Calu3 (cell line): ENCODE measurements at regions not wholly inside any gene's neighbourhood (a gene's known extent, or its start where the extent isn't known, plus 50 kb on each side); places are given as distances from the start of the nearest gene placed in this dataset.
"Not testable (repeated sequence)": the region's sequence is repeated elsewhere in the genome, so short reads cannot be mapped to it uniquely, and the experiment has no call there.

Experiments
- BruUV-seq: library from RNA; stranded (reverse); fragments of 400-500 nt; replicated peaks from 2 replicates; lab custom pipeline; 2021; lab: Mats Ljungman, UMichigan
- CTCF ChIA-PET: fragments of 300-600 bp; sonication (Branson Sonifier 250); formaldehyde crosslinking; loops from one replicate; lab custom pipeline; 2022; ENCODE audit warnings: antibody characterized with exemption; lab: Charles Lee
- DNase-seq: peaks from one replicate; pipeline ENCODE4 v3.0.0; 2022
- H3K27ac Mint-ChIP-seq: one replicate; pipeline ENCODE4 v1.8.0; 2022; ENCODE audit warnings: mixed read lengths; ENCODE audit not compliant: unreplicated experiment
- H3K27me3 Mint-ChIP-seq: one replicate; pipeline ENCODE4 v1.8.0; 2022; ENCODE audit warnings: mixed read lengths; ENCODE audit not compliant: unreplicated experiment
- H3K36me3 Mint-ChIP-seq: one replicate; pipeline ENCODE4 v1.8.0; 2022; ENCODE audit warnings: mild to moderate bottlenecking, moderate library complexity, mixed read lengths; ENCODE audit not compliant: insufficient read depth, unreplicated experiment
- H3K4me1 Mint-ChIP-seq: one replicate; pipeline ENCODE4 v1.8.0; 2022; ENCODE audit warnings: mild to moderate bottlenecking, low read depth, mixed read lengths; ENCODE audit not compliant: unreplicated experiment
- H3K4me3 Mint-ChIP-seq: one replicate; pipeline ENCODE4 v1.8.0; 2022; ENCODE audit warnings: mild to moderate bottlenecking, low read depth, moderate library complexity, mixed read lengths; ENCODE audit not compliant: unreplicated experiment
- H3K9me3 Mint-ChIP-seq: one replicate; pipeline ENCODE4 v1.8.0; 2022; ENCODE audit warnings: low read depth, mixed read lengths; ENCODE audit not compliant: unreplicated experiment
- intact Hi-C: fragments of 100-400 bp; cut with micrococcal nuclease; formaldehyde crosslinking; loops from one replicate; pipeline ENCODE4 v1.10.0; 2022; ENCODE audit not compliant: unreplicated experiment
- TF ChIP-seq, protein P1 (sequence below): fragments of 200-600 bp; IDR thresholded peaks from one replicate; pipeline ENCODE4 v1.8.0; 2022; ENCODE audit warnings: antibody characterized with exemption; ENCODE audit not compliant: unreplicated experiment

DNA sequence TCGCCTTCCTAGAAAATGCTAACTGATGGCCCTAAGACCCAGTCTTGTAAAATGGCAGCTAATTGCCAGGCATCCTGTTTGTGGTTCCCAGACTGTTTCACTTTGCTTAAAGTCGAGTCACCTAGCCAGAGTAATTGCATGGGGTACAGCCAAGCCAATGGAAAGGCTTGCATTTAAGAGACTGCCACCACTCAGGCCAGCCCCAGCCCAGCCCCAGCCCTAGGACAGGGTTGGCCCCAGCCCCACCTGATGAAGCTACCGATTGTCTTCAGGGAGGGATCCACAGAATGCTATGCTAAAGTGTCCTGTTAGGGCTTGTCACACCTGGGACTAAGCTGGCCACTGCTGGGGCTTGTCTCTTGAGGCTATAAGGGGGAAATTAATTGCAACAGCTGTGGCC, 194.6 kb upstream of the KLF3 start:
- Mint-ChIP-seq H3K27me3 (no peaks in the 10 kb centered on the region), H3K9me3 (peaks cover 2% of the 10 kb centered on the region), H3K27ac (no peak overlapping the region), H3K4me3 (no peak overlapping the region), H3K36me3 (no peaks in the 10 kb centered on the region), H3K4me1 (no peaks in the 10 kb centered on the region)
- no peak for DNase-seq
- TF ChIP-seq, protein P1, sequence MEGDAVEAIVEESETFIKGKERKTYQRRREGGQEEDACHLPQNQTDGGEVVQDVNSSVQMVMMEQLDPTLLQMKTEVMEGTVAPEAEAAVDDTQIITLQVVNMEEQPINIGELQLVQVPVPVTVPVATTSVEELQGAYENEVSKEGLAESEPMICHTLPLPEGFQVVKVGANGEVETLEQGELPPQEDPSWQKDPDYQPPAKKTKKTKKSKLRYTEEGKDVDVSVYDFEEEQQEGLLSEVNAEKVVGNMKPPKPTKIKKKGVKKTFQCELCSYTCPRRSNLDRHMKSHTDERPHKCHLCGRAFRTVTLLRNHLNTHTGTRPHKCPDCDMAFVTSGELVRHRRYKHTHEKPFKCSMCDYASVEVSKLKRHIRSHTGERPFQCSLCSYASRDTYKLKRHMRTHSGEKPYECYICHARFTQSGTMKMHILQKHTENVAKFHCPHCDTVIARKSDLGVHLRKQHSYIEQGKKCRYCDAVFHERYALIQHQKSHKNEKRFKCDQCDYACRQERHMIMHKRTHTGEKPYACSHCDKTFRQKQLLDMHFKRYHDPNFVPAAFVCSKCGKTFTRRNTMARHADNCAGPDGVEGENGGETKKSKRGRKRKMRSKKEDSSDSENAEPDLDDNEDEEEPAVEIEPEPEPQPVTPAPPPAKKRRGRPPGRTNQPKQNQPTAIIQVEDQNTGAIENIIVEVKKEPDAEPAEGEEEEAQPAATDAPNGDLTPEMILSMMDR: no peak
- no TSS peak for BruUV-seq
- CTCF ChIA-PET: no interaction called here
- intact Hi-C loops: no loop called here

DNA sequence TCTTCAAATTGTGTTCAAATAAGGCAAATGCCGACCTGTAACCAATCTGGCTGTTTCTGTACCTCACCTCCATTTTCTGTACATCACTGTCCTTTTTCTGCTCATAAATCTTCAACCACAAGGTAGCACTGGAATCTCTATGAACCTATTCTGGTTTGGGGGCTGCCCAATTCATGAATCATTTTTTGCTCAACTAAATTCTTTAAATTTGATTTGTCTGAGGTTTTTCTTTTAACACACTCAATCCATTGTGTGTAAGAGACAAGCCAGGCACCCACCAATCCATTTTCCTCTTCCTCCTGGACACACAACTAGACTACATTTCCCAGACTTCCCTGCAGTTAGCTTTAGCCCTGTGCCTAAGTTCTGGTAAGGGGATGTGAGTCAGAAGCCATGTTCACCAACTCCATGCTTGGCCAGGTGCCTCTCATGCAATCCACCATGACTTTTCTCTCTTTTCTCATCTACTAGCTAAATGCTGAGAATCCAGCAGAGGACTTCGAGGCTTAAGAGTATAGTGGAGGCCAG, 193.2 kb upstream of the KLF3 start:
- Mint-ChIP-seq H3K27me3 (no peaks in the 10 kb centered on the region), H3K9me3 (peaks cover 2% of the 10 kb centered on the region), H3K36me3 (no peaks in the 10 kb centered on the region), H3K4me1 (no peaks in the 10 kb centered on the region), H3K27ac (no peak overlapping the region), H3K4me3 (no peak overlapping the region)
- DNase-seq: no peak
- intact Hi-C loops: no loop called here
- no TSS peak for BruUV-seq
- TF ChIP-seq, protein P1: no peak
- CTCF ChIA-PET: interaction anchor here (0.5 kb wide), 1 partner anchor 151 kb away, joined by 3 read pairs; no protein-coding TSS in a partner anchor

DNA sequence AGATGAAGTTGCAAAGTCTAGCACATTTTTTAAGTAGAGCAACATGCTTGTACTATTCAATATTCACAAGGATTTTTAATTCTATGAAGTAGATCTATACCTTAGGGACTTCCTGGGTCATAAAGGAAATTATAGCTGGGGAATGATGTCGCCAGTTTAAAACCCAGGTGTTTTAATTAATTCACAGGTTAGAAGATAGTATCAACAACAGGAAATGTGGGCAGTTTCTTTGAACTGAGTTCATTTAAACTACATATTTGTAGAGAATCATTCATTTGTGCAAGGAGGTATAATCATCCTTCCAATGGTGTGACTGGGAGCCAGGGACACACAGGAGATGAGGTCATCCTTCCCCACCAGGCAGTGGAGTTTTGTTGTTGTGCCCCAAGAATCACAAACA, 181.3 kb upstream of the KLF3 start:
- Mint-ChIP-seq H3K4me1 (no peaks in the 10 kb centered on the region), H3K27ac (no peak overlapping the region), H3K4me3 (no peak overlapping the region), H3K36me3 (no peaks in the 10 kb centered on the region), H3K27me3 (no peaks in the 10 kb centered on the region), H3K9me3 (peaks cover under 1% of the 10 kb centered on the region)
- TF ChIP-seq, protein P1: no peak
- intact Hi-C loops: no loop called here
- DNase-seq: no peak
- CTCF ChIA-PET: interaction anchor here (0.7 kb wide), 1 partner anchor 130 kb away, joined by 3 read pairs; no protein-coding TSS in a partner anchor
- BruUV-seq: no TSS peak

DNA sequence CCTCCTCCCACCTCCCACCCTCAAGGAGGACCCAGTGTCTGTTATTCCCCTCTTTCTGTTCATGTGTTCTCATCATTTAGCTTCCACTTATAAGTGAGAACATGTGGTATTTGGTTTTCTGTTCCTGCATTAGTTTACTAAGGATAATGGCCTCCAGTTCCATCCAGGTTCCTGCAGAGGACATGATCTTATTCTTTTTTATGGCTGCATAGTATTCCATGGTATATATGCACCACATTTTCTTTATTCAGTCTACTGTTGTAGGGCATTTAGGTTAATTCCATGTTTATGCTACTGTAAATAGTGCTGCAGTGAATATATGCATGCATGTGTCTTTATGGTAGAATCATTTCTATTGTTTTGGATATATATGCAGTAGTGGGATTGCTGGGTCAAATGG, 180.4 kb upstream of the KLF3 start:
- H3K4me1 Mint-ChIP-seq, H3K4me3 Mint-ChIP-seq, H3K9me3 Mint-ChIP-seq, H3K27me3 Mint-ChIP-seq, BruUV-seq, H3K27ac Mint-ChIP-seq, intact Hi-C loops, CTCF ChIA-PET, H3K36me3 Mint-ChIP-seq, DNase-seq: not testable (repeated sequence)
